ENCODE measurements at regions not wholly inside any gene's neighbourhood (a gene's known extent, or its start where the extent isn't known, plus 50 kb on each side); places are given as distances from the start of the nearest gene placed in this dataset.
A peak's percentile ranks its signal among the peaks of the same experiment; 100 is the strongest.
"Not testable (repeated sequence)": the region's sequence is repeated elsewhere in the genome, so short reads cannot be mapped to it uniquely, and the experiment has no call there.

DNA sequence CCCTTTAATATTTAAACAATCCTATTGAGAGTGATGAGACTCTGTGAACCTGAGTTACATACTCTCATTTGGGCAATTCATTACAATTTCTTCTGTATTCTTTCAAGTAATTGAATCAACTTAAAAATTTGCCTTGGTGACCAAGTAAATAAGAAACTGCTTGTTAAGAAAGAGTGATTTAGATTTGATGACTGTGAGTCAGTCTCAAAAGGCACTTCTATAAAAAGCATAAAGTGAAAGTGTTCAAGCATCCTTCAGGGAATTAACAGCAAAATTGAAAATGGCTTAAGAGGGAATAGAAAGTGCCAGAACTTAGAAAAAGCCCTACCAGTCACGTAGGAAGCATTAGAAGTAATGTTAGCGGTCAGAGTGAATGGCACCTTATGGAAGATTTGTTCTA, 654.7 kb downstream of the EPM2A start:
- no peak for DNase-seq

DNA sequence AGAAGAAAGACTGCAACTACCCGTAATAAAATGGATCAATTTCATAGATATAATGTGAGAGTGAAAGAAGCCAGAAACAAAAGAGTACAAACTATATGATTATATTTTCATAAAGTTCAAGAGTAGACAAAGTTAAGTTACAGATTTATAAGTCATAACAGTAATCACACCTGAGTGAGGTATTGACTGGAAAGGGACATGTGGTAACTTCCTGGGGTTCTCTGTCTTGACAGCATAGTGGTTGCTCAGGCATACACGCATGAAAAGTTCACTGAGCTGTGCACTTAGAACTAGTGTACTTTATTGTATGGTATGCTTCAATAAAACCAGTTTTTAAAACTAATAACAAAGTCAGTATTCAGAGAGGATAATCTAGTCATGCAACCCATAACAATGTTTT, 653.6 kb downstream of the EPM2A start:
- no peak for DNase-seq

DNA sequence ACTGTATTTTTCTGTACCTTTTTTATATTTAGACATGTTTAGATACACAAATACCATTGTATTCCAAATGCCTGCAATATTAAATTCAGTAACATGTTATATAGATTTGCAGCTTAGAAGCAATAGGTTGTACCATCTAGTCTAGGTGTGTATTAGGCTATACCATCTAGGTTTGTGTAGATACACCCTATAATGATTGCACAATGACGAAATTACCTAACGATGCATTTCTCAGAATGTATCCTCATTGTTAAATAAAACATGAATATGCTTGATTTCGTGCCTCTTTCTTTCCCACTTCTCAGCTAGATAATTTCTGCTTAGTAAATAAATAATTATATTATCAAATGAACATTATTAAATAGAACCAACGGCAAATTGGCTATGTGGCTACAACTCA, 653.0 kb downstream of the EPM2A start:
- no peak for DNase-seq

DNA sequence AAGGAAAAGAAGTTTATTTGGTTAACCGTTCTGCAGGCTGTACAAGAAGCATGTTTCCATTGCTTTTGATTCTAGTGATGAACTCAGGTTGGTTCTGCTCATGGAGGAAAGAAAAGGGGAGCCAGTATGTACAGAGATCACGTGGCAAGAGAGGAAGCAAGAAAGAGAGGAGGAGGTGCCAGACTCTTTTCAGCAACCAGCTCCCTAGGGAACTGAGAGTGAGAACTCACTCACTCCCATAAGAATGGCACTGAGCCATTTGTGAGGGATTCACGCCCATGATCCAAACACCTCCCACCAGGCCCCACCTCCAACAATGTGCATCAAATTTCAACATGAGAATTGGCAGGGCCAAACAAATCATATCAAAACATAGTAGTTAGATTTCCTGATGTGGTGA, 649.1 kb downstream of the EPM2A start:
- no peak for DNase-seq

DNA sequence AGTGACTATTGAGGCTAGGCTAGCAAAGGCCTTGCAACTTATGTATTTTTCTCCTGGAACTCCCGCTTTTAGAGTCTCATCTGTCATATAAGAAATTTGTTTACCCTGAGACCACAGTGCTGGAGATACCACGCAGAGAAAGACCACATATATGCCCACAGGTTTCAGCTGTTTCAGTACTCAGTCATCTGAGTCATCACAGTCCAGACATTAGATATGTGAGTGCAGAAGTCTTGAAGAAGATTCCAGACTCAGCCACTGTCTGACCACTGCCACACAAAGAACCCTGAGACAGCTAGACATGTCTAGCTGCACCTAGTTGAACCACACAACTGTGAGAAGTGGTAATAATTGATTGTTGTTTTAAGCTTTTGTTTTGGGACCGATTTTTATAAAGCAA, 648.3 kb downstream of the EPM2A start:
- no peak for DNase-seq

DNA sequence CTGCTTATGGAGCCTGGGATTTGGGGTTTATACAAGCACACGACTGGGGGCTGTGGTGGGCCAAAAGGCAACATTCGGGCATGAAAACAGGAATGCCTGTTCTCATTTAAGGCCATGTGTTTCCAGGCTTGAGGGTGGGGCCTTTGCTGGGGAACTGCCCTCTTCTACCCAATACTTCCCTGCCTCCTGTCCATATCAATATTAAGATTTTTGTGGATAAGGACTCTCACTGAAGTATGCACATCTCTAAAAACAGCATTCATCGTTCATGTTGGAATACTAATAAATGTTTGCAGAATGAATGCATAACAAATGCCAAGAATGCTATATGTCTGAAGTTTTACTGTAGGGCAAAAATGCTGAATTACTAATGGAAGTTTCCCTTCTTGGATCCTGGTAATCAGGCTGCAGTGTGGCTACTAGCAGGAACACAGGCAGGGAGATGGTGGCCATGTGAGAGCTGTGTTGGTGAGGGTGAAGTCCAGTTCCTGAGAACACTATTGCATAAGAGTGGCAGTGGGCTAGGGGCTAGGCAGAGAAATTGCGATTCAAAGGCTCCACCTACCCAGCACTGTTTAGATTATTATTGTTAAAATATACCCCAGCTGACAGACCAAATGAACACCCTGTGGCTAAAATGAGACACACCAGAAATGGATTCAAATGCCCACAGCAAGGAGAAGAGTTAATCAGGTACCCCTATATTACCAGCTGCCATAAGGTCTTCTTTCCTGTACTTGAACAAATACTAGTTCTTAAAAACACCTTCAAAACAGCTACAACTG, 644.3 kb downstream of the EPM2A start:
- no peak for DNase-seq

DNA sequence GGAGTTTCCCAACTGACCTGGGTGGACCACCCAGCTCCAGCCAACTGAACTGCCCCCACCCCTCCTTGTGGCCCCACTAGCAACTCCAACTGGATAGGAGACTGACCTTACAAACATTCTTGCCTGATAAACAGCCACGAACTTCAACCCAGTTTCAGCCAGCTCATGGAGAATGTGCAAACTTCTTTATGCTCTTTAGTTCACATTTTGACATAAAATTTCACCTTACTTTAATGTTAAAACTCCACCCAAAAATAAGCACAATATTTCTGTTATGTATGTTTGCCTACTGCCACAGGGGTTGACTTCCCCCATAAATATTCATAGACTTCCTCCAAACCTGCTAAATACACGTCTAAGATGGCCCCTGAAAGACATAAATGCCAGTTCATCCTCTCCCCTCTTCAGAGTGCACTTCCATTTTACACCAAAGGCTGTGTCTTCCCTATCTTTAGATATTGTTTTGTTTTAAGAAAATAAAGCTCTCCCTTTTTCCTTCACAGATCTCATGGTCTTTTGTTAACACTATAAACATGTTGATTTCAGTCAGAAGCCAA, 643.7 kb downstream of the EPM2A start:
- no peak for DNase-seq

DNA sequence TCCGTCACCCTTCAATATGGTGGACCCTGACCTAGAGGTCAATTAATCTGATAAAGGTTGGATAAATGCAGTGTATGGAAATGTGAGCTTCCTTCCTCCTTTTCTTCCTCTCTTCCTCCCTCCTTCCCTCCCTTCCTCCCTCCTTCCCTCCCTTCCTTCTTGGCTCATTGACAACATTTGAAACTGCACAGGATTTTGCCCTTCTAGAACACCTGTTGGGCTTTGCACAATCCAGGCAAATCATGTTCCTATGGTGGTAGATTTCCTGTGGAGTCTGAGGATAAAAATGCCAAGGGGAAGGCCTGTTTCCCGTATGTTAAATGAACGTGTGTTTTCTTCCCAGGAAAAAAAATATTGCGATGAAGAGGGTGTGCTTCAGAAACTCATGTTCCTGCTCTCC, 642.8 kb downstream of the EPM2A start:
- DNase-seq: no peak

DNA sequence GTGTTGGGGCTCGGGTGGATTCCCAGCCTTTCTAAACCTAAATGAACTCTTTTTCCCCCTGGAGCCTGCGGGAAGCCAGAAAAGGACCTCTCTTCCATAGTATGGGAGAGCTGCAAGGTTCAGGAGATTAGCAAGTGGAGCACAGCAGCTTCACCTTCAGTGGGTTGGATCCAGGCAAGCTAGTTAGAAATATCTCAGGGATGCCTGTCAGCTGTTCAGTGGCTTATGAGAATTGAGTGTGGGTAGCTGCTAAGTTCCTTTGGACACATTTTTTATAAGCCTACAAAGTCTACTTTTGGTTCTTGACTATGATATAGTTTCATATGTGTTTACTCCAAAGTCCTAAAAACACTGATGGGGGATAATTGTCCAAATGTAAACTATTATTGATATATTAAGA, 642.1 kb downstream of the EPM2A start:
- no peak for DNase-seq

DNA sequence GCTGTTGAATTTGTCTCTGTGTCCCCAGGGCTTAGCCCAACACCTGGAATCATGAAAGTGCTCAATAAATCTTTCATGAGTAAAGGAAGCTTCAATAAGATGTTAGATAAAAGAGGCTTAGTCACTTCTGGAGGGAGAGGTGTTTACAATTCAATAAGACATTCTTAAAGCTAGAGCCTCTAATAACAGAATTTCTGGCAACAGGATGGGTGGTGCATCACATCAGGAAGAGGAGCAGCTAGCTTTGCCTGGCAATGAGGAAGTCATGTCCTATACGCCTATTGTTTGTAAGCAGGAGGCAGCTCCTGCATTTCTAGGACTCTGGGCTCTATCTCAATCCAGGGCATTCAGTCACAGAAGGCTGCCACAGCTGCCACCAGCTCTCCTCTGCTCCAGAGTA, 638.5 kb downstream of the EPM2A start:
- DNase-seq: no peak

DNA sequence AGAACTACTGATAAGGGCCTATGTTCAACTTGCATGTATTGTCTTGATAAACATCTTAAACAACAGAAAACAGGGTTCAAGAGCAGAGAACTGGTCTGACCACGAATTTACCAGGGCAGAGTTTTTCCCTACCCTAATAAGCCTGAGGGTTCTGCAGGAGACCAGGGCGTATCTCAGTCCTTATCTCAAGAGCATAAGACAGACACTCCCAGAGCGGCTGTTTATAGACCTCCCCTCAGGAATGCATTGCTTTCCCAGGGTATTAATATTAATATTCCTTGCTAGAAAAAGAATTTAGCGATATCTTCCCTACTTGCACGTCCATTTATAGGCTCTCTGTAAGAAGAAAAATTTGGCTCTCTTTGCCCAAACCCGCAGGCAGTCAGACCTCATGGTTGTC, 637.2 kb downstream of the EPM2A start:
- not testable (repeated sequence) for DNase-seq

DNA sequence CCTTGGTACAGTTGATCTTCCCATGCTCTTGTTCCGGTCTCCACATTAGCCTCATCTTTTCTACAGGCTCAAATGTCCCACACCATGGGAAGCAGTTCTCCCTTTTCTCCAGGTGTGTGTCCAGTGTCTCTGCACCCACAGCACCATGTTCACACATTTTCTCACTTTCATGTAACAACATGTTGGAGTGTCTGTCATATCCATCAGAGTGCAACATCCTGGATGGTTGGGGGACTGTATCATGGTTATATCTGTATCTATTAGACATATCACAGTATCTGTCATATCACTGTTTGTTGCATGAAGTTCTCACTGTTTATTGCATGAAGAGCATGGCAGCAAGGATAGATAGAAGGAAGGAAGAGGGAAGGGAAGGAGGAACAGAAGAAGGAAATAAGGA, 635.6 kb downstream of the EPM2A start:
- no peak for DNase-seq

DNA sequence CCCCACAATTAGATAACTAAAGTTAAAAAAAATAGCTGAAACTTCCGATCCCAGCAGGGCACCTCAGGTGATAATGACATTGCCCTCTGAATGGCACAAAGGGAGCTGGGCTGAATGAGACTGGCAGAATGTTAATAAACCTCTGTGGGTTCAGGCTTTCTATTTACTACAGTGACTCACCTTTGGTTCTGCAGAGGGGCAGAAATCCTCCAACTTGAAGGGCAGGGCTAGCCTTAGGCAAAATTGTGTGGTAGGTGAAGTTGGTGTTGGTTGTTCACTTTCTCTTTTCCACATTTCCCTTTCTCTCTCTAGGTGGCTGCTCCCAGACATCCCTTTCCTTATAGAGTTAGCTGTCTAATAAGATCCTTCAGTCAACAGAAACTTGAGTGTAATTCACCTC, 625.2 kb downstream of the EPM2A start:
- no peak for DNase-seq

DNA sequence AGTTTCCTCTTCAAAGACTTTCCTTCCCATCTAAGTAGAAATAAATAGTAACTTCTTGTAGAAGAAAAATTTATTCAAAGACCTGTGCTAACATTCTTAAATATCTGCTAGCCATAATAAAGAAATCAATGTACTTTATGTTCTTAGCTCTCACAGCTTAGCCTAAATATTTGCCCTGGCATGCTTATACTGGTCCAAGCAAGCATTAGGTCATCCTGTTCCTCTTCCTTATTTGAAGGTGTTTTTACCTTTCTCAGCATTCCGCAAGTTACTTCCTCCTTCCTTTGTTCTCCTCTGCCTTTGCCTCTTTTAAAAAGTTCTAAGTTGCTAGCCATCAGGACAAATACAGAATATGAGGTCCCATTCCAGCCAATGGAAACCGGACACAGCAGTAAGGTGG, 623.9 kb downstream of the EPM2A start:
- not testable (repeated sequence) for DNase-seq

DNA sequence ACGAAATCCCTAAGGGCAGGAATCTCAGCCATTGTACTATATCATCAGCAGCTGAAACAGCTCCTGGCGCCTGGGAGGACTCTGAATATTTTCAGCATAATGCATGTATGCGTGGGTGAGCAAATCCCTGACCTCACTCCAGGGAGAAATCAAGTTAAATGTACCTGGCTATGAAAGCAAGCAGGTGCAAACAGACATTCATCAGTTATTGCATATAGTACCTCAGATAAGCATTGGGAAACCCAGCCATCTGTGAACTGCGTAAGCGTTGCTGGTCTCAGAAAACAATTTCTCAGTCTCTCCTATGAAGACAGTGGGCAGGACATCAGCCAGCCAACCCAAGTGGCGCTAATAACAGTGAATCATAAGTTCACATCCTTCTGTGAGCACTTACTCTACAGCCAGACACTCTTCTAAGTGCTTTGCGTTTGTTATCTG, 622.6 kb downstream of the EPM2A start:
- peak; percentile 5 for DNase-seq

DNA sequence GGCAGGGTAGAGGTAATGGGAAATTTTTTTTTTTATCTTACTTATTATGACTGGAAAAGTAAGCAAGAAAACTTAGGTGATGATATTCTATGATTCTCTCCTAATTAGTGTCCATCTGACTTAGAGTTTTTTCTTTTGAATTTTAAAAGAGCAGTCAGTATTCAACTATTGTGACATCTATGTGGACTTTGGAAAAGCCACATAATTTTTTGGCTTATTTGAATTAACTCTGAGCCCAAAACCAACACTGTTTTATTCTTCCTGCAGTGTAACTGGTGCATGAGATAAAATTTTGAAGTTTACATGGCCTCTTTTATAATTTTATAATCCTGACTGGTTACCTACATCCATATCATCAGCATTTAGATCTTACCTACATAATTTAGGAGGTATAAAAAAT, 619.7 kb downstream of the EPM2A start:
- no peak for DNase-seq

DNA sequence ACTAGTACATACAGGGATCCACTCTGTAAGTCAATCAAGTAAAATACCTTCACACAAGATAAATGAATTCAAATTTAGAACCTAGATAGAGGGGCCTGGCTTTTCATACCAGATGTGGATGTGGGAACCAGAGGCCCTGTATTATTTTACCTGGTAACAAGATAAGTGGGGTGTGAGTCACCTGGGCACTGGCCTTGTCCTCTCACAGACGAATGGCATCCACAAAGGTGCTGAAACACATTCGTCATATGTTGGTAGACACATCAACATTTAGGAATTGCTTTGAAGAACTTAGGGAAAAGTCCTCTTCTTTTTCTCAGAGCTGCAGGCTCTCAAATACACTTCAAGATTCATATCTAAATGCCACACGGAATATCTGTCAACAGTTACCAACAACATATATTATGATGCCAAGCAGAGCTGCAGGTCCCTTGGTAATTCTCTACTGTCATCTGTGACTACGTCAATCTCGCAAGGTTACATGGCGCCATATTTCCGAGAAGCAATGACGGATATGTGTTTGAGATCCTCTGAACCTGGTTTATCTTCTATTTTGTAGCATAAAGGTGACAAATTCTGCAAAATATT, 618.6 kb downstream of the EPM2A start:
- DNase-seq: no peak

DNA sequence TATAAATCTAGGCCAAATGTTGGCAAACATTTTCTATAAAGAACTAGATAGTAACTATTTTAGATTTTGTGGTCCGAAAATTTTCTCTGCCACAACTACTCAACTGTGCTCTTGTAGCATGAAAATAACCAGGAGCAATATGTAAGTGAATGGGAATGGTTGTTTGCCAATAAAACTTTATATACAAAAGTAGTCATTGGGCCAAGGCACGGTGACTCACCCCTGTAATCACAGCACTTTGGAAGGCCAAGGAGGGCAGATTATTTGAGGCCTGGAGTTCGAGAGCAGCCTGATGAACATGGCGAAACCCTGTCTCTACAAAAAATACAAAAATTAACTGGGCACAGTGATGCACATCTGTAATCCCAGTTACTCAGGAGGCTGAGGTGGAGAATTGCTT, 617.1 kb downstream of the EPM2A start:
- DNase-seq: no peak

DNA sequence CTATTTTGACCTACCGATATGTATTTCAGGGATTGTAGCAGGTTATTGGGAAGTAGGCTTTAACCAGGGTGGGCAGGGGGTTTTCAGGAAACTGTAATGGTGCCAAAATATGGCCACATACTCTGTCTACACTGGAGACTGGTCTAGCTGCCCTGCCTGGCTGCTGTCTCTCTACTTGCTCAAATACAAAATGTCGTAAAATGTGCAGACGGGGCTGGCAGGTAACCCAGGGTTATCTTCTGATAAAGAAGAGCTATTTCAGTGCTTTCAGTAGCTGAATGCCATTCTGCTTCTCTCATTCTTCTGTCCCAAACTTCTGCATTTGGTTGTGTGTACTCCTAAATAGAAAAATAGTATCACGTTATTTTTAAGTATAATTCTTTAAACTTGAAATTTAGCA, 616.2 kb downstream of the EPM2A start:
- no peak for DNase-seq

DNA sequence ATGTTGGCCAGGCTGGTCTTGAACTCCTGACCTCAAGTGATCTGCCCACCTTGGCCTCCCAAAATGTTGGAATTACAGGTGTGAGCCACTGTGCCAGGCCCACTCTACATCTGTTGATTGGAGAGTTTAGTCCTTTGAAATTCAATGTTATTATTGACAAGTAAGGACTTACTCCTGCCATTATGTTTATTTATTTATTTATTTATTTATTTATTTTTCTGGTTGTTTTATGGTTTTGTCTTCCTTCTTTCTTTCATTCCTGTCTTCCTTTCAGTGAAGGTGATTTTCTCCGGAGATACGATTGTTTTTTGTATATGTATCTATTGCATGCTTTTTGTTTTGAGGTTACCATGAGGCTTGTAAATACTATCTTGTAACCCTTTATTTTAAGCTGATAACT, 602.6 kb downstream of the EPM2A start:
- DNase-seq: no peak

DNA sequence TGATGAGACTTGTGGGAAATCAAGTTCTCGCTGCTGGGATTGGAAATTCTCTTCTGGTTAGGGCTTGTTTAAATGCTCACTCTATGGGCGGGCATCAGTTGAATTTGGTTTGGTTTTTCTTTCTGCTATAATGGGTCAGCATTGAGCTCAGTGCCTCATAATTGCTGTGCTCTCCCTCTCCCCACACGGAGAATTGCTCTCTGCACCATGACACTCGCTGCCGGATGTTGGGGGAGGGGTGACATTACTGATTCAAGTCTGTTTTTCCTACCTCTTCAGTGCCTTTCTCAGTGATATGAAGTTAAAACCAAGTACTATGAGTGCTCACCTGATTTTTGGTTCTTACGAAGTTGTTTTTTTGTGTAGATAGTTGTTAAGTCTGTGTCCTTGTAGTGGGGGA, 599.6 kb downstream of the EPM2A start:
- DNase-seq: no peak

DNA sequence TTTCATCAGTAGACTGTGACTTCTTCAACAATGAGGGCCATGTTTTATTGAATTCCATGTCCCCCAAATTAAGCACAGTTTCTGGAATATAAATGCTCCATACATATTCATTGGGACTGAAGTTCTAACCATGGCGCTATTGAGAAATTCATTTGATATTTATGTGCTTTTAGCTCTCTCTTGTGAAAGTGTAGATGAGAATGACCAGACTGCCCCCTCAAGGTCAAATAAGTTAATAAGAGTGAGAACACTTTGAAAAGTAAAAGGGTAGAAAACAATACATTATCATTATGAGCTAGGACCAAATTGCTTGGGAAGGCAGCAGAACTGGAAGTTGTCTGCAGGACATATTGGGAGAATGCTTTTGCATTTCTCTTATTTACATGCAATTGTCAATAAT, 597.9 kb downstream of the EPM2A start:
- DNase-seq: no peak

DNA sequence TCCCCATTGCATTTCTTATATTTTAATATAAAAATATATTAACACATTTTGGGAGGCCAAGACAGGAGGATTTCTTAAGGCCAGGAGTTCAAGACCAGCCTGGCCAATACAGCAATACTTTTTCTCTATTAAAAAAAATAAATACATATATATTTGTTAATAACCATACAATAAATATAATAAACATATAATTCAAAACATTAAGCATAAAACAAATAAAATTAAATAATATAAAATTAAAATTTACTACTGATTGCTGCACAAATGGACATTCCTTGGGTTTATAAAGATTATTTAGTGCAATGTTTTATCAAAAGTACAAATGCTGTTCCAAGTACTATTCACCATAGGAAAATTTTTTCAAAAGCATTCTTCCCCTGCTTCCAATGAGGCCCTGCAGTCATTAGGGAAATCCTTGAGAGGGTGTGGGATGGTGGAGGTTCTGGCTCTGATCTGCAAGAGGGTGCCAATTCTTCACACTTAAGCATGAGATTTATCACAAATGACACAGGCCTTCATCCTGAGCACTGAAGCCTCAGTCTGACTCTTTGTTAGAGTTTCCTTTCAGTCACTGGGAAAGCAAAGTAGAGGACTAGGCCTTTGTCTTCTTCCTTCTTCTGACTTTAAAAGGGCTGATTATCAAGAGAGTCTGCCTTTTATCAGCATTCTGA, 596.7 kb downstream of the EPM2A start:
- no peak for DNase-seq

Data from hindlimb muscle (tissue), 1 donor.